HG03039 (cell line): ENCODE measurements at regions not wholly inside any gene's neighbourhood (a gene's known extent, or its start where the extent isn't known, plus 50 kb on each side); places are given as distances from the start of the nearest gene placed in this dataset.
A peak's percentile ranks its signal among the peaks of the same experiment; 100 is the strongest.

Source experiments
- ATAC-seq: cut with Tn5 transposase; IDR thresholded peaks from one replicate; pipeline ENCODE4 v1.9.1; 2021; ENCODE audit warnings: mild to moderate bottlenecking, moderate library complexity; ENCODE audit not compliant: unreplicated experiment

DNA sequence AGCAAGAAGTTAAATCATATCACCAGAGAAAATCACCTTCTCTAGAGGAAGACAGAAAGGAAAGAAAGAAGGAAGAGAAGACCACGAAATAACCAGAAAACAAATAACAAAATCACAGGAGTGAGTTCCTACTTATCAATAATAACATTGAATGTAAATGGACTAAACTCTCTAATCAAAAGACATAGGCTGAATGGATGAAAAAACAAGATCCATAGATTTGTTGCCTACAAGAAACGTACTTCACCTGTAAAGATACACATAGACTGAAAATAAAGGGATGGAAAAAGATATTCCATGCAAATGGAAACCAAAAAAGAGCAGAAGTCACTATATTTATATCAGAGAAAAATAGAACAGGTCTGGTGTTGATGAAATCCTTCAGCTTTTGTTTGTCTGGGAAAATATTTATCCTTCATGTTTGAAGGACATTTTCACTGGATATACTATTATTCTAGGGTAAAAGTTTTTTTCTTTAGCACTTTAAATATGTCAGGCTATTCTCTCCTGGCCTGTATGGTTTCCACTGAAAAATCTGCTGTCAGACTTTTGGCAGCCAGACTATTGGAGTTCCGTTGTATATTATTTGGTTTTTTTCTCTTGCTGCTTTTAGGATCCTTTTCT, 202.5 kb upstream of the DUSP10 start:
- ATAC-seq, result no peak

DNA sequence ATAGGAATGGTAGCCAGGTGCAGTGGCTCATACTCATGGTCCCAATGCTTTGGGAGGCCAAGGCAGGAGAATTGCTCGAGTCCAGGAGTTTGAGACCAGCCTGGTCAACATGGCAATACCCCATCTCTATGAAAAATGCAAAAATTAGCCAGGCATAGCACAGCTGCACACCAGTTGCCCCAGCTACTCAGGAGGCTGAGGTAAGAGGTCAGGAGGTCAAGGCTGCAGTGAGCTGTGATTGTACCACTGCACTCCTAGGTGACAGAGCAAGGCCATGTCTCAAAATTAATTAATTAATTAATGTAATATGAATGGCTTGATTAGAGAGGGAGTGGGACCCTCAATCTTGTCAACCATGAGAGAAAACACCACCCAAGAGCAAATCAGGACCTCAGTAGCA, 198.7 kb upstream of the DUSP10 start:
- ATAC-seq, result no peak

DNA sequence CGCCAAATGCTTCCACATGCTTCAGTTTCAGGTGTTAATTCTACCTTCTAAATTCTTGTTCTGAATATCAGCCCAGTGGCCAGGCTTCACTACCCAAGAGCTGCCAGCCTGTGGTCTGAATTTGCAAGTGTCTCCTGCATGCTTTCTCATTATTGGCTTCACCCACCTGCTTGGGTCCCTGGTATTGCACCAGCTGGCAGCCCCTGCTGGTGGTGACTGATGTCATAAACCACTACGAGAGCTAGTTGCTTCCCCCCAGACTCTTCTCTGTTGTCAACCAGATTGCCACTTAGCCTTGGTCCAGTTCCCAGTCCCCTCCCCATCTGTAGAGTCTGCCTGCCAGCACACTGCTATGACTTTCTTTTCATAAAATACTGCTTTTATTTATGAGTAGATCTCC, 197.7 kb upstream of the DUSP10 start:
- peak; percentile 66 for ATAC-seq

DNA sequence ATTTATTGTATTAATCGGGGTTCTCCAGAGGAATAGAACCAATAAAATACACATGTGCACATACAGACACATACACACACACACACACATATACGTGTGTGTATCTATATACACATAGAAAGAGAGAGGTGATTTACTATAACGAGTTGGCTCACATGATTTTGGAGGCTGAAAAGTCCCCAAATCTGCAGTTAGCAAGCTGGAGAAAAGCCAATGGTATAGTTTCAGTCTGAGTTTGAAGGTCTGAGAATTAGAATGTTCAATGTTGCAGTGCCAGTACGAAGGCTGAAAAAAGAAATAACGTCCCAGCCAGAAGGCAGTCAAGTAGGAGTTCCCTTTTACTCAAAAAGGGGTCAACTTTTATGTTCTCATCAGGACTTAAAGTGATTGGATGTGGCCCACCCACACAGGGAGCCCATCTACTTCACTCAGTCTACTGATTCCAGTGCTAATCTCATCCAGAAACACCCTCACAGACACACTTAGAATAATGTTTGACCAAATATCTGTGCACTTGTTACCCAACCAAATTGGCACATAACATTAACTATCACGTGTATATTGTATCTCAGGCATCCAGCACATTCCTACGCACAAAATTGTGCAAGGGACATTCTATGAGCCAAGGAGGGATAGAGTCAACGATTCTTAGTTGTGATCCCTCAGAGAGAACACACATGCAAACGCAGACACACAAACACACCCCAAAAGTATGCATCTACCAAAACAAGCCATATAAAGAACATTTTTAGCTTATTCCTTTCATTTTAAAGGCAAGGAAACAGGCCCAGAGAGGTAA, 195.5 kb upstream of the DUSP10 start:
- no peak for ATAC-seq

DNA sequence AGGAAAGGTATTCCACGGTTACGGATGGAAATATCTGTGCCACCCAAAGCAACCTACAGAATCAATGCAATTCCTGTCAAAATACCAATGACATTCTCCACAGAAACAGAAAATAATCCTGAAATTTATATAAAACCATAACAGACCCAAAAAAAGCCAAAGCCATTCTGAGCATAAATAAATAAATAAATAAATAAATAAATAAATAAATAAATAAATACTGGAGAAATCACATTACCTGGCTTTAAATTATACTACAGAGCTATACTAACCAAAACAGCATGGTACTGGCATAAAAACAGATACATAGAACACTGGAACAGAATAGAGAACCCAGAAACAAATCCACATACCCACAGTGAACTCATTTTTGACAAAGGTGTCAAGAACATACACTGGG, 191.9 kb upstream of the DUSP10 start:
- ATAC-seq, result no peak

DNA sequence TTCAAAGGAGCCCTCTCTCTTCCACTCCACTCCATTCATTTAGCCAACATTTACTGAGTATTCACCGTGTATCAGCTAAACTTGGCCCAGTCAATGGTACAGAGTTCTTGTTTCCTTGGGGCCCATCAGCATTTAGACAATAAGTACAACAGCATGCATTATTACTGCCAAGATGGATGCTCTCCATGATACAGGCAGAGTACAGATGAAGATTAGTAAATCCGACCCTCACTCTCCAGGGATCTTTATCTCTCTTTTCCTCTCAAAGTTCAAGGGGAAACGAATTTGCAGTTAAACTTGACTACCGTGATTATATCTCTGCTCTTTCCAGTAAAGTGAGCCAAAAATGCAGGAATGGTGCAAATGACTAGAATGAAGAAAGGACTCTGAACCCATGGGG, 184.6 kb upstream of the DUSP10 start:
- ATAC-seq, result no peak

DNA sequence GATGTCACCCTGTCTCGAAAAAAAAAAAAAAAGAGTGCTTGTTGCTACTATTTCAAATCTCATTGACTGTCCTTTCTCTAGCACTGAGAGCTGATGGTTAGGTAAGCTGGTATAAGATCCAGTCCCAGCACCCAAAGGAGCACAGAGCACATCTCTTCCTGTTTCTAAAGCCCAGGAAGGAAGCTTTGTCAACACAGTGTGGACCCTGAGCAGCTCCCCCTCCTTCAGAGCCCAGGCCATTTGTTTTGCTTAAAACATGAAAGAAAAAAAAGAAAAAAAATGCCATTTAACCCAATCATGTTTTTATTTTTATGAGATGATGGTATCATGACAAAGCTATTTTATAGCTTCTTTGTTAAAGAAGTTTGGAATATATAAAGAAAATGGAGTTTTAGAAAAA, 184.1 kb upstream of the DUSP10 start:
- no peak for ATAC-seq

DNA sequence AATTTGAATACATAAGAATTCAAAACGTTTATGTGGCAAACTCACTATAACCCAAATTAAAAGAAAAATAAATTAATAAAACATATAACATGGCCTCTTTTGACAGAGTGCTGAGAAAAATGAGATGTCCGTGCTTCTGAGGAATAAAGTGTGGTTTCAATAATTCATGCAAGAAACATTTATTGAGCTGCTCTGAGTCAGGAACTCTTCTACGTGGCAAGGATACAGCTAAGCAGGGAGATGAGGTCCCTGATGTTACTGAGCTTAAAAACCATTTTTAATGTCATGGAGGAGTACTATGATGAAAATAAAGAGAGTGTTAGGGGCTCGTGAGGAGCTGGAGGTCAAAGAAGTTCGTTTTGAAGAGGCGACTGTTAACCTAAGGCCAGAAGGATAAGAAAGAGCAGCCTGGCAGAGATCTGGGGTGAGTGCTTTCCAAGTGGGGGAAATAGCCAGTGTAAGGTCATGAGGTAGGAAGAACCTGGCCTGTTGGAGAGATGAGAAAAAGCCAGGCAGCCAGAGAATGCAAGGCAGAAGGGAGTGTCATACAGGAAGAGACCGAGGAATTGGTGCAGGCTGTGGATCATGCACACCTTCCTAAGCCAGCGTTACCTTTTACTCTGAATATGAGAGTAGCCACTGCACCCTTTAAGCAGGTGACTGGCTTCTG, 182.2 kb upstream of the DUSP10 start:
- ATAC-seq, result no peak

DNA sequence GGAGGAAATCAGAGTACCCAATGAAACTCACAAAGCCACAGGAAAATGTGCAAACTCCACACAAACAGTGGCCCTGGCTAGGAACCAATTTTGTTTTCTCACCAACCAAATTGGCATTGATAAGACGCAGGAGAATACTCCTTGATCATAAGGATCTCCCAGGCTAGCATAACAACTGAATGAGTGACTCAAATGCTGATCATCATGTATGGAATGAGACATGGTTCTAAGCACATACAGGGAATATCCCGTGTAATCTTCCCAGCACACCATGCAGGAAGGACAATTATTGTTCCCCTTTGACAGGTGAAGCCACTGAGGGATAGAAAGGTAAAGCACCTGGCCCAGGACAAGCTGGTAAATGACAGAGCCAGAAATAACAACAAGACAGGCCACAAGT, 180.0 kb upstream of the DUSP10 start:
- ATAC-seq, result no peak

DNA sequence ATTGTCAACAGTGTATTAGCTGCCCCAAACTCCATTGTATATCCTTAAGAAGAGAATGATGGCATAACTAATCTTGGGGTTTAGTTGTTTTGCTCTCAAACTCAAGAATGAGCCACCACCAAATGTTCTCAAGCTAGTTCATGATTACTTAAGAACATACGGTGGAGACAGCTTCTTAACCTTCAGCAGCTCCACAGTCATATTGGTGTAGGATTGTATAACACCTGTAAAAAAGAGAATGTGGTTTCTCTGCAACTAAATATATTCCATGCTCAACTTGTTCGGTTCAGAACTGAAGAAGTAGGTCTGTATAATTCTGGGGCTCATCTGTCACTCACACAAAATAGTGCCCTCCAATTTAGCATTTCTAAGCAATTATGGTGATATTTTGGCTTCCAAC, 177.9 kb upstream of the DUSP10 start:
- ATAC-seq, result no peak

DNA sequence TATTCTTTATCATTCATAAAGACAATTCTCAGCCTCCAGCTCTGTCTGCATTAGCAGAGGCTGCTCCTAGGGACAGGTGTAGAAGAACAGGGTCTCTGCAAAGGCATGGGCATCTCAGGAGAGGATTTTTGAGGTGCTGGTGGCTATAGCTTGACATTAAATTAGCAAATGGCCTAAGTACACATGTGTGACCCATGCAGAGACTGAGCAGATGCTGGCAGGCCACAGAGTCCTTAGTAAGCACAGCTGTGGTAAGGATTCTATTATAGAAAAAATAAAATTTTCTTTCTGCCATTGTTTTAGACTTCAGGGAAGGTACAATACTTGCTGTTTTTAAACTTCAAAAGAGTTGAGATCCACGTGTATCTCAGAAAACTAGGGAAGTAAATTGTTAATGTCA, 177.5 kb upstream of the DUSP10 start:
- no peak for ATAC-seq

DNA sequence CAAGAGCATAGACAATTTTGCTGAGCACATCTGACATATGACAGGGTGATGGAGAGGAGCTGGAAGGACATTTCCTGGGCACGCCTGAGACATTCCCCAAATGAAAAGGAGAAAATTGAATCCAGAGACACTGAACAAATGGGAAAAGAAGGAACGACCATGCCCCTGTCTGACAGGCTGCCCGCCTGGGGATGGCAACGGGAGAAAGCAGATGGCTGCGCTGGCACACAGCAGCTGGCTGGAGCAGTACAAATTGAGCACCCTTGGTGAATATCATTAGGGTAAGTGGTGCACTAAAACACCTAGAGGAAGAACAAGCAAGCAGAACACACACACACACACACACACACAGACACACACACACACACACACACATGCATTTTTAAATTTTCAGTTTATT, 174.3 kb upstream of the DUSP10 start:
- no peak for ATAC-seq

DNA sequence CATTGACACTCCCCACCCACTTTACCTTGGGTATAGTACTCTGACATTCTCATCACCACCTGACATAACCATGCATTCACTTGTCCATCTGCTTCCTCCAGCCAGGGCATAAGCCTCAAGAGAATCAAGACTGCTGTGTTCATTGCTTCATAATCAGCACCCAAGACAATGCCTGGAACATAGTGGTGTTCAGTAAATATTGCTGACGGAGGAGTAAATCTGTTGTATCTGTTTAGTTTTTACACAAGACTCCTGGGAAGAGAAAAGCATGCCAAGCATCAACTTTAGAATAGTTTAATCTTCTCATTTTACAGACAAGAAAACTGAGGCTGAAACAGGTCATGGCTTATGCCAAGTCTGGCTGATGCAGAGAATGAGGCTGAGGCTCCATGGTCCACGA, 173.9 kb upstream of the DUSP10 start:
- ATAC-seq, result no peak

DNA sequence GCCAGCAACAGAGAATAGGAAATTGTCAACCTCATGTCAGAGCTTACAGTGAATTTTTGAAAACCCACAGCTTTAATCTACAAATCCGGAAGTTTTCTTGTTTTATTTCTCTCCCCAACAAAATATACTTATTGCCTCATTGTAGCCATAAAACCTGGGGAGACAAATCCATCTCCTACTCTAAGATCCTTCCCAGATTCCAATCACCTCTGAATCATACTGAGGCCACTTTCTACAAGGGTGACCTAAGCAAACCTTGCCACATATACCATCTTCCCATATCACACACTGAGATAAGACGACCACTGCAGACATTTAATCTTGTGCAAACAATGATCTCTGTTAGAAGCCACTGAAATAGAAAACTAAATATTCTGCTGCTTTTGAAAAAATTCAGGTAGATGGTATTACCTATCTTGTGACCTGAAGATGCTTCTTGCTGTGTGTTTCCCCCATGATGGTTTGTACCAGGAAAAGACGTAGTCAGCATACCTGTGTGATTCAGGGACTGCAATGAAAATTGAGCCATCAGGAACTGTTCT, 171.5 kb upstream of the DUSP10 start:
- no peak for ATAC-seq

DNA sequence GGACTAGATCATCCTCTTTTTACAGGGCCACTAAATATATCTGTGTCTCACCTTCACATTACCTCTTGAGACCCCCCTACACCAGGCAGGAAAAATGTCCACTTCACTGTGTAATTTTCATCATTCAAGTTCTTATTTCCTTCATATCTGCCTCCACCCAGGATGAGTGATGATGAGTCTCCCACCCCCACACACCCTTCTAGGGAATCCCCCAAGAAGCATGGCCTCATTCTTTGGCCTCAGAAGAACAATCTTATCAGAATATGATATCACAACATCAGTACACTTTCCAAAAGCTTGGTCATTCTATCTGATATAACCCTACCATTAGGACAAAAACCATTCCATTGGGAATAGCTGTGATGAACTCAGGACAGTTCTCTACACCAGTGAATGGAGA, 170.3 kb upstream of the DUSP10 start:
- ATAC-seq, result no peak

DNA sequence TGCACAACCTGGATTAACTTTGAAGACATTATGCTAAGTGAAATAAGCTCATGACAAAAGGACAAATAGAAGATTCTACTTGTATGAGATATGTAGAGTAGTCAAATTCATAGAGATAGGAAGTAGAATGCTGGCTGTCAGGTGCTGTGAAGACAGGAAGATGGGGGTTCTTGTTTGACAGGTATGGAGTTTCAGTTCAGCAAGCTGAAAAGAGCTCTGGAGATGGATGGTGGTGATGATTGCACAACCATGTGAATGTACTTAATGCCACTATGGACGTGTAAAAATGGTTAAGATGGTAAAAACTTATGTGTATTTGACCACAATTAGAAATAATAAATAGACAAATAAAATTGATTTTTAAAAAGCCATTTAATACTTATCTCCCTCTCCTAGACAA, 169.8 kb upstream of the DUSP10 start:
- ATAC-seq, result no peak

DNA sequence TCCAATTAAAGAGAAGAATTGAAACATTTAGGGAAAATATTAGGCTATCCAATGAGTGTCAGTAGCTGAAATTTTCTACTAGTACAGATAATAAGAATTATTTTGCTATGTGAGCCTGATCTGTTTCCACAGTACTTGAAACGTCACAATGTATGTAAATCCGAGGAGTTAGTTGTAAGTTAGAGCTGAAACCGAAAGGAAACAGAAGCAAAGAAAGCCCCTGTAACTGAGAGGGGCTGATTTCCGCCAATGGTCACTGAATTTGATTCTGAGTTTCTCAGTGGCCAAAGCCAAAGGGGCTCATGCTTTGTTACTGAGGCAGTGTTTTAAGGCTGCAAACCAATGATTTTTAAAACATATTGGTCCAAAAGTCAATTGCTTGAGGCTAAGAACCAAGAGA, 168.3 kb upstream of the DUSP10 start:
- no peak for ATAC-seq

DNA sequence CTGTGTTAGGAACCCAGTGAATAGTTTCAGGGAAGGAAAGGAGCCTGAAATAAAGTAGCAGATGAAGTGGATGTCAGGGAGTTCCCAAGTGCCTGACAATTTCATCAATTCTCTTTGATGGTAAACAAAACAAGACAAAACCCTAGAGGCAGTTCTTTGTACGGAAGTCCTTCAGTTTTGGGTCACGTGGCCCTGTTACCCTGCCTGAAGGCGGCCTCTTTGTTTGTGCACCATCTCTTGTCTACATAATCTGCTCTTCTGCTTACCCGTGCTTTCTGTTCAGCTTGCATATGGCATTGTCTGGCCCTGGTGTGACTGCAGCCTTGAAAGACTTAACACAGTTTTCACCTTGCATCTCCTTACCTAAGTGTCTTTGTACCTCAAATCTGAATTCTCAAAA, 166.7 kb upstream of the DUSP10 start:
- ATAC-seq, result no peak

DNA sequence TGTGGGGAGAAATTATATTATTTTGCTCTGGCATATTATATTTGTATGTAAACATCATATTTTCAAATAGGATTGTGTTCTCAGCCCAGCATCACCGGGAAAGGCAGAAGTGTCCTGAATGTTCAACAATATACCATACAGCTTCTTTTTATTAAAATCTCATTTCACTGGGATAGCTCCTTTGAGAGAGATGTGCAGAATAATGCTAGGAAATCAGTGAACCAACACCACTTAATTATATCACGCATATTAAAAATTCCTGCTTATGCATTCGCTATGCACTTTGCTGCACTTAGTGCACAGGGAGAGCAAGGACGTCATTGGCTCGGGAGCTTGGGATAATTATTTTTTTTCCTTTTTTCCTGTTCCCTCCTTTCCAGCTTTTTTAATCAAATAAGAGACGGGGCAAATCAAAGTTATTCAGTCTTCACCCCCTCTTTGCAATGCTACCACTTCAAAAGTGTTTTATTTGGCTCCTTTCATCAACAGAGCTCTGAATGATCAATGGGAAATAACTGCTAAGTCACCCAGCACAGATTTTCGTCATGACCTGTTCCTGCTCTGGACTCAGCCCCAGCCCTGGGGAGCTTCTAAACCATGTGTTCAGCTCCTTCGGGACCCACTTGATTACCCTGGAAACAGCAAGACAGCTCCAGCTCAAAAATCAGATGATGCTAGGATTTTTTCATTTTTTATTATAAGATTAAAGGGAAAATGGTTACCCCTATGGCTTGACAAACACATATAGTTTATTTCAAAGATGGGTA, 165.5 kb upstream of the DUSP10 start:
- ATAC-seq, result no peak

DNA sequence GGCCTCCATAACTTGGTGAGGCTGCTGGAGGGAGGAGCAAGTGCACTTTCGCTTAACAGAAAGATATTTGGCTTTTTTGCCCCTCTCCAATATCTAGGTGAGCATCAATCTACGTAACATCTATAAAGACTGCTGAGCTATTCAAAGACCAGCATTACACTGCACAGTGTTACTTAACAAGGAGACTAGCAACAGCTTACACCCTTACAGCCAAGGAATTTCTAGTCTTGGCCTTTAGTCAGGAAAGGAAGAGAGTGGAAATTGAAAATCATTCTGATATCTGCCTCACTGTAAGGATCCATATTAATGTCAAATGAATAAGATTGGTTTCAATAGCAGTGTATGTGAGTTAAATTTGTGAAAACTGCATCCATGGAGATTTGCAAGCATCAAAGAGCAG, 163.9 kb upstream of the DUSP10 start:
- ATAC-seq, result no peak

DNA sequence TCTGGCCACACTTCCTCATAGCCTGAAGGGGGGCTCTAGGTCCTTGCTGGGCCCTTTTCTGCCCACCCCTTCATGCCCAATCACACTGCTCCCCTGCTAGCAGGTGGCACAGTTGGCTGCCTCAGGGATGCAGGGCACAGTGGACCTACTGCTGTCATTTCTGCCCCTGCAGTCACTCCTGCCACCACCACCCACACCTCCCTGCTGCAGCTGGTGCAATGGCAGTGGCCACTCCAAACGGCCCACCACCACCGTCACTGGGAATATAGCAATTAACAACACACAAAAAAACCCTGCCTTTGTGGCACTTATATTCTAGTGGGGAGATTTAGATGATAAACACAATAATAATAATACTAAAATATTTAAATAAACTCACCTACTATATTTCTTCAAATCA, 162.4 kb upstream of the DUSP10 start:
- no peak for ATAC-seq
